ENCODE measurements at regions not wholly inside any gene's neighbourhood (a gene's known extent, or its start where the extent isn't known, plus 50 kb on each side); places are given as distances from the start of the nearest gene placed in this dataset.
A peak's percentile ranks its signal among the peaks of the same experiment; 100 is the strongest.

DNA sequence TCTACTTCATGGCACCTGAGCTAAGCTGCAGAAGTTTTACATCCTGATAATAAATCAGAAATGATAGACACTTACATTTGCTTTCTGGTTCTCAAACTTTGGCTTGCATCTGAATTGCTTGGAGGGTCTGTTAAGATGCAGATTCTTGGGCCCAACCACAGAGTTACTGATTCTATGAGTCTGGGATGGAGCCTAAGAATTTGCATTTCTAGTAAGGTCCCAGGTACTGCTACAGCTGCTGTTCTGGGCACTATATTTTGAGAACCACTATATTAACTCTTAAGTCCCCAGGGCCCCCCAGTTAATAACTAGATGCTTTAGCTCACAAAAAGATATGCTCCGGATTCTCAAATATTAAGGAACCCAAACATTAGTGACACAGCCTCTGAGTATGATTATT is 69.8 kb upstream of the DAB2 start:
- CTCF ChIA-PET = interaction anchor here (0.6 kb wide), 1 partner anchor 176 kb away, joined by 3 read pairs; no protein-coding TSS in a partner anchor
- Histone ChIP-seq H3K4me1 (peaks cover 8% of the 10 kb centered on the region; the same call in 1 of the 3 replicates), H3K4me2 (no peak overlapping the region), H3K4me3 (no peak overlapping the region), H3K9me3 (peaks cover 18% of the 10 kb centered on the region; the same call in 2 of the 3 replicates), H3K27ac (no peak overlapping the region)
- TF ChIP-seq TP53 (CRISPR knock-in tag; IDR thresholded peaks at IDR 0.05) (no peak), SMC3 (IDR thresholded peaks at IDR 0.05) (no peak), PHF8 (IDR thresholded peaks at IDR 0.05; ENCODE audit: borderline replicate concordance, low read depth) (no peak), MAZ (IDR thresholded peaks at IDR 0.05; ENCODE audit: borderline replicate concordance, low read depth, low read length) (no peak), NPAS2 (CRISPR knock-in tag; IDR thresholded peaks at IDR 0.05; ENCODE audit: borderline replicate concordance) (no peak), CBX2 (IDR thresholded peaks at IDR 0.05; ENCODE audit: borderline replicate concordance, low read depth) (no peak)
- no peak for ATAC-seq
- WGBS (ENCODE audit: missing lambda C conversion rate) = 74% methylated on average over 1 of the region's 1 CpG
- DNase-seq (ENCODE audit: low read depth in 1 of 2, low spot score in 1 of 2) = no peak
- POLR2A ChIA-PET = no interaction called here
- no peak for FAIRE-seq

DNA sequence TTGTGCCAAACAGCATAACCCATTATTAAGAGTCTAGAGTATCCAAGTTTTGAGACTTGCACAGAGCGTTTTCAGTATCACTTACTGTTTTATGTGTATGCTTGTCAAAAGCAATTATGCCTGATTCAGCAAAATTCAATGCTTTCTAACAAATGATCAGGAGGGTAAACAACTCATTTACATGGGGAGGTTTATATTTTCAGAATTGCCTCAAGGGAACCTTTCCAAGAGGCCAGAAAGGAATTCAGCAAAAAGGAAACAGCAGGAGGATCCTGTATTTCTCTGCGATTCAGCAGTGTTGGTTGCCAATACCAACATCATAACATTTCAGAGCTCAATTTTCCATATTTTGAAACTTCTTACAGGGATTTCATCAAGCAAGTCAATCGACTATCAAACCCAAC is 69.3 kb upstream of the DAB2 start:
- no peak for ATAC-seq

DNA sequence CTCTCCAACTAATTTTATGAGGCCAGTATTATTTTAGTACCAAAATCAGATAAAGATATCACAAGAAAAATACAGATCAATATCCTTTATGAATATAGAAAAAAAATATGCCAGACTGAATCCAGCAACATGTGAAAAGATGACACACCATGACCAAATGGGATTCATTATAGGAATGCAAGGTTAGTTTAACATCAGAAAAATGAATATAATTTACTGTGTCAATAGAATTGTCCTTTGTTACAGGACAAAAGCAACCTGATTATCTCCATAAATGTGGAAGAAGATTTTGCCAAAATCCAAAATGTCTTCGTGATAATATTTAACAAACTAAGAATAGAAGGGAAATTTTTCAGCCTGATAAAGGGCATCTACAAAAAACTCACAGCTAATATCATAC is 66.4 kb upstream of the DAB2 start:
- H3K27ac ChIP-seq = no peak overlapping the region
- TF ChIP-seq SMC3 (IDR thresholded peaks at IDR 0.05) (no peak), HOXA7 (CRISPR knock-in tag; IDR thresholded peaks at IDR 0.05) (no peak), HEYL (CRISPR knock-in tag; IDR thresholded peaks at IDR 0.05) (no peak), HDAC2 (IDR thresholded peaks at IDR 0.05) (no peak), PHF8 (IDR thresholded peaks at IDR 0.05; ENCODE audit: borderline replicate concordance, low read depth) (no peak), RCOR1 (IDR thresholded peaks at IDR 0.05; ENCODE audit: low read depth, low read length) (no peak), KDM1A (IDR thresholded peaks at IDR 0.05; ENCODE audit: low read depth) (no peak), MAFK (IDR thresholded peaks at IDR 0.05; ENCODE audit: partially characterized antibody) (no peak), EHF (CRISPR knock-in tag; IDR thresholded peaks at IDR 0.05) (no peak), BHLHE40 (IDR thresholded peaks at IDR 0.05; ENCODE audit: low read depth, low read length) (no peak), GATA3 (IDR thresholded peaks at IDR 0.05; ENCODE audit: borderline replicate concordance) (no peak), RAD21 (conservative IDR thresholded peaks at IDR 0.05 in 1 of 2, IDR thresholded peaks at IDR 0.05 in 1 of 2) (no peak), CHD2 (IDR thresholded peaks at IDR 0.05; ENCODE audit: low read length, partially characterized antibody) (no peak), ZNF302 (CRISPR knock-in tag; IDR thresholded peaks at IDR 0.05) (no peak), MAZ (IDR thresholded peaks at IDR 0.05; ENCODE audit: borderline replicate concordance, low read depth, low read length) (no peak)
- TF ChIP-seq, protein P1, sequence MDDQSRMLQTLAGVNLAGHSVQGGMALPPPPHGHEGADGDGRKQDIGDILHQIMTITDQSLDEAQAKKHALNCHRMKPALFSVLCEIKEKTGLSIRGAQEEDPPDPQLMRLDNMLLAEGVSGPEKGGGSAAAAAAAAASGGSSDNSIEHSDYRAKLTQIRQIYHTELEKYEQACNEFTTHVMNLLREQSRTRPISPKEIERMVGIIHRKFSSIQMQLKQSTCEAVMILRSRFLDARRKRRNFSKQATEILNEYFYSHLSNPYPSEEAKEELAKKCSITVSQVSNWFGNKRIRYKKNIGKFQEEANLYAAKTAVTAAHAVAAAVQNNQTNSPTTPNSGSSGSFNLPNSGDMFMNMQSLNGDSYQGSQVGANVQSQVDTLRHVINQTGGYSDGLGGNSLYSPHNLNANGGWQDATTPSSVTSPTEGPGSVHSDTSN (IDR thresholded peaks at IDR 0.05) = no peak
- TF ChIP-seq, protein P2, sequence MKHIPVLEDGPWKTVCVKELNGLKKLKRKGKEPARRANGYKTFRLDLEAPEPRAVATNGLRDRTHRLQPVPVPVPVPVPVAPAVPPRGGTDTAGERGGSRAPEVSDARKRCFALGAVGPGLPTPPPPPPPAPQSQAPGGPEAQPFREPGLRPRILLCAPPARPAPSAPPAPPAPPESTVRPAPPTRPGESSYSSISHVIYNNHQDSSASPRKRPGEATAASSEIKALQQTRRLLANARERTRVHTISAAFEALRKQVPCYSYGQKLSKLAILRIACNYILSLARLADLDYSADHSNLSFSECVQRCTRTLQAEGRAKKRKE (CRISPR knock-in tag; IDR thresholded peaks at IDR 0.05; ENCODE audit: low read depth) = no peak
- TF ChIP-seq, protein P3, sequence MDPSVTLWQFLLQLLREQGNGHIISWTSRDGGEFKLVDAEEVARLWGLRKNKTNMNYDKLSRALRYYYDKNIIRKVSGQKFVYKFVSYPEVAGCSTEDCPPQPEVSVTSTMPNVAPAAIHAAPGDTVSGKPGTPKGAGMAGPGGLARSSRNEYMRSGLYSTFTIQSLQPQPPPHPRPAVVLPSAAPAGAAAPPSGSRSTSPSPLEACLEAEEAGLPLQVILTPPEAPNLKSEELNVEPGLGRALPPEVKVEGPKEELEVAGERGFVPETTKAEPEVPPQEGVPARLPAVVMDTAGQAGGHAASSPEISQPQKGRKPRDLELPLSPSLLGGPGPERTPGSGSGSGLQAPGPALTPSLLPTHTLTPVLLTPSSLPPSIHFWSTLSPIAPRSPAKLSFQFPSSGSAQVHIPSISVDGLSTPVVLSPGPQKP (IDR thresholded peaks at IDR 0.05; ENCODE audit: low read depth, low read length) = no peak
- ChIA-PET POLR2A (no interaction called here), CTCF (no interaction called here)
- 83% methylated on average over 1 of the region's 1 CpG for WGBS (ENCODE audit: missing lambda C conversion rate)
- ATAC-seq = no peak
- no peak for DNase-seq (ENCODE audit: low read depth in 1 of 2, low spot score in 1 of 2)
- H3K4me1 ChIP-seq = no peaks in the 10 kb centered on the region
- H3K9me3 ChIP-seq = peaks cover 21% of the 10 kb centered on the region; the same call in 2 of the 3 replicates
- no peak for FAIRE-seq
- H3K4me3 ChIP-seq = no peak overlapping the region
- no peak overlapping the region for H3K4me2 ChIP-seq

More for the DNA sequence above, 69.3 kb upstream of the DAB2 start:
- TF ChIP-seq NFE2L2 (conservative IDR thresholded peaks at IDR 0.05; ENCODE audit: low read length) (no peak), MAFK (IDR thresholded peaks at IDR 0.05; ENCODE audit: partially characterized antibody) (peak; percentile 95)
- 68% methylated on average over 3 of the region's 3 CpGs for WGBS (ENCODE audit: missing lambda C conversion rate)
- CTCF ChIA-PET = no interaction called here
- H3K4me1 ChIP-seq = peaks cover 8% of the 10 kb centered on the region; the same call in 1 of the 3 replicates
- FAIRE-seq (peak; percentile 43), DNase-seq (ENCODE audit: low read depth in 1 of 2, low spot score in 1 of 2) (no peak)
- H3K27ac ChIP-seq = no peak overlapping the region
- H3K9me3 ChIP-seq = peaks cover 21% of the 10 kb centered on the region; the same call in 2 of the 3 replicates
- POLR2A ChIA-PET = no interaction called here
- no peak overlapping the region for H3K4me2 ChIP-seq
- H3K4me3 ChIP-seq = no peak overlapping the region
